Ascending aorta (tissue), 2 donors: ENCODE measurements at regions not wholly inside any gene's neighbourhood (a gene's known extent, or its start where the extent isn't known, plus 50 kb on each side); places are given as distances from the start of the nearest gene placed in this dataset.

Experiments
- DNase-seq, 2 donors: peaks; one replicate each; pipeline ENCODE4 v3.0.0-alpha.2; 2019; ENCODE audit warnings: low spot score in 2 of 2
- H3K27ac ChIP-seq, 2 donors: fragments of 200-600 bp; sonication (generic); one replicate each; pipeline ENCODE4 v1.5.1; 2016 to 2017; ENCODE audit warnings: mild to moderate bottlenecking in 1 of 2
- H3K27me3 ChIP-seq: fragments of 200-600 bp; sonication (generic); one replicate; pipeline ENCODE4 v1.5.1; 2017
- H3K36me3 ChIP-seq, 2 donors: fragments of 200-600 bp; sonication (generic); one replicate each; pipeline ENCODE4 v1.5.1; 2016
- H3K4me1 ChIP-seq, 2 donors: fragments of 200-600 bp; sonication (generic); one replicate each; pipeline ENCODE4 v1.5.1; 2016 to 2017; ENCODE audit warnings: mild to moderate bottlenecking in 1 of 2
- H3K4me3 ChIP-seq, 2 donors: fragments of 200-600 bp; sonication (generic); one replicate each; pipeline ENCODE4 v1.5.1; 2016 to 2017; ENCODE audit warnings: mild to moderate bottlenecking in 1 of 2
- H3K9me3 ChIP-seq, 2 donors: fragments of 200-600 bp; sonication (generic); one replicate each; pipeline ENCODE4 v1.5.1; 2016
- CTCF ChIP-seq, 3 experiments: fragments of 200-600 bp in 2 of 3; fragments of 450-650 bp in 1 of 3; sonication (generic) in 2 of 3; IDR thresholded peaks; one replicate each; pipeline ENCODE4 v1.5.1; 2016 to 2019; ENCODE audit warnings: antibody characterized with exemption in 3 of 3, mild to moderate bottlenecking in 1 of 3, moderate library complexity in 1 of 3
- intact Hi-C: fragments of 100-400 bp; cut with DNase I; formaldehyde crosslinking; loops from one replicate; pipeline ENCODE4 v1.15.1; 2023

GRCh38 chr5:123776761-123777160, 264.8 kb downstream of the CSNK1G3 start:
- intact Hi-C loops, result no loop called here
- H3K27ac ChIP-seq, result no peak overlapping the region

GRCh38 chr5:123771715-123772114, 259.7 kb downstream of the CSNK1G3 start:
- H3K27ac ChIP-seq, result no peak overlapping the region
- no peaks in the 10 kb centered on the region for H3K36me3 ChIP-seq
- no peaks in the 10 kb centered on the region for H3K27me3 ChIP-seq
- TF ChIP-seq CTCF (IDR thresholded peaks at IDR 0.05), result no peak
- intact Hi-C loops, result no loop called here
- no peak for DNase-seq
- no peak overlapping the region for H3K4me3 ChIP-seq
- H3K9me3 ChIP-seq, result peaks cover 7 to 18% of the 10 kb centered on the region in 2 donors
- no peaks in the 10 kb centered on the region for H3K4me1 ChIP-seq

More at GRCh38 chr5:123776761-123777160, 264.8 kb downstream of the CSNK1G3 start:
- no peak for TF ChIP-seq CTCF (IDR thresholded peaks at IDR 0.05)
- Histone ChIP-seq H3K4me1 (no peaks in the 10 kb centered on the region), H3K27me3 (no peaks in the 10 kb centered on the region), H3K36me3 (no peaks in the 10 kb centered on the region), H3K9me3 (no peaks in the 10 kb centered on the region), H3K4me3 (no peak overlapping the region)
- no peak for DNase-seq

DNA sequence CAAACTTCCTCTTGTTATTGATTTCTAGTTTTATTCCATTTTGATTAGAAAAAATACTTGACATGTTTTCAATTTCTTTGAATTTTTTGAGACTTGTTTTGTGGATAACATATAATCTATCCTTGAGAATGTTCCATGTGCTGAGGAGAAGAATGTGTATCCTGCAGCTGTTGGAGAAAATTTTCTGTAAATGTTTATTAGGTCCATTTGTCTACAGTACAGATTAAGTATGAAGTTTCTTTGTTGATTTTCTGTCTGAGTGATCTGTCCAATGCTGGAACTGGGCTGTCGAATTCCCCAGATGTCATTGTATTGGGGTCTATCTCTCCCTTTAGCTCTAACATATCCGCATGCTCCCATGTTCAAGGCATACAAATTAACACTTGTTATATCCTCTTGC, 251.2 kb downstream of the CSNK1G3 start:
- H3K36me3 ChIP-seq, result no peaks in the 10 kb centered on the region
- no peak for TF ChIP-seq CTCF (IDR thresholded peaks at IDR 0.05)
- no peak for DNase-seq
- no peak overlapping the region for H3K27ac ChIP-seq
- no peaks in the 10 kb centered on the region for H3K4me1 ChIP-seq
- H3K27me3 ChIP-seq, result no peaks in the 10 kb centered on the region
- peaks cover 0 to 4% of the 10 kb centered on the region in 2 donors for H3K9me3 ChIP-seq
- H3K4me3 ChIP-seq, result no peak overlapping the region
- intact Hi-C loops, result no loop called here

DNA sequence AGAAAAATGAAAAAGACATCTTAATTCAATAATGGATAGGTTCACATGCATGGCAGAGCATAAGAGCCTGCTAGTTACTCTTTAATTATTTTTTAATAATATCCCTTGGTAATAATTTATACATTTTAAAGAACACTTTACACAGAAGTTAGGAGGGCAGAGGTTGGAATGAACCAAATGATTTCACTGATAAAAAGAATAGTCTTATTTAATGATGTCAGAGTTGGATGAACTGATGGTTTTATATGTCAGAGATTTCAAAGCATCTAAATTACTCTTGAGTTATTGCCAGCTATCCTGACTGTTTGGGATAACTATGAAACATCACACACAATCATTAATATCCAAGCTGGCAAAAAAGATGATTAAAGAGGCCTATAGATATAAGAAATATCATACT, 244.8 kb downstream of the CSNK1G3 start:
- Histone ChIP-seq H3K9me3 (peaks cover 0 to 4% of the 10 kb centered on the region in 2 donors), H3K36me3 (no peaks in the 10 kb centered on the region), H3K4me1 (peaks cover 0 to 10% of the 10 kb centered on the region in 2 donors), H3K27ac (no peak overlapping the region), H3K27me3 (no peaks in the 10 kb centered on the region), H3K4me3 (no peak overlapping the region)
- intact Hi-C loops, result no loop called here
- DNase-seq, result no peak
- TF ChIP-seq CTCF (IDR thresholded peaks at IDR 0.05), result no peak

DNA sequence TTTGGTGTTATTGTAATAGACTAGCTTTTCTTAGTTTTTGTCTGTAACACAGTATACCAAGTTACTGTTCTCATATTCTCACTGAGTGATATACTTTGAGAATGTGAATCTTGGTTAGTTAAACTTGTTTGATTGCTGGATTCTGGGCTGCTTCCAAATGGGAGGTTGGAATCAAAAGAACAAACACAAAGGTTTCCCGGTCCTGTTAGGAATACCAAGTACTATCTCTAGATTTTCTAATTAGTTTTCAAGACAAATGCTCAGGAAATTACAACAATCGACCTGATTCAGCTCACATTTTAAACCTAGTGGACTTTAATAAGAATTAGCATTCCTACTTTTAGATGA, 244.3 kb downstream of the CSNK1G3 start:
- Histone ChIP-seq H3K9me3 (peaks cover 0 to 4% of the 10 kb centered on the region in 2 donors), H3K27ac (no peak overlapping the region), H3K4me1 (peaks cover 0 to 10% of the 10 kb centered on the region in 2 donors), H3K4me3 (no peak overlapping the region), H3K27me3 (no peaks in the 10 kb centered on the region), H3K36me3 (no peaks in the 10 kb centered on the region)
- no peak for DNase-seq
- intact Hi-C loops, result no loop called here
- no peak for TF ChIP-seq CTCF (IDR thresholded peaks at IDR 0.05)

GRCh38 chr5:123755653-123756317, 243.8 kb downstream of the CSNK1G3 start:
- intact Hi-C loops, result no loop called here
- Histone ChIP-seq H3K27ac (no peak overlapping the region), H3K9me3 (peaks cover 0 to 4% of the 10 kb centered on the region in 2 donors), H3K36me3 (no peaks in the 10 kb centered on the region), H3K27me3 (no peaks in the 10 kb centered on the region), H3K4me1 (peaks cover 0 to 10% of the 10 kb centered on the region in 2 donors), H3K4me3 (no peak overlapping the region)
- DNase-seq, result no peak
- no peak for TF ChIP-seq CTCF (IDR thresholded peaks at IDR 0.05)
